Spleen (tissue), 11 donors: ENCODE measurements at regions not wholly inside any gene's neighbourhood (a gene's known extent, or its start where the extent isn't known, plus 50 kb on each side); places are given as distances from the start of the nearest gene placed in this dataset.

Experiments
- DNase-seq: peaks from one replicate; pipeline ENCODE4 v3.0.0-alpha.2; 2020
- H3K27ac ChIP-seq, 8 donors: fragments of 200-600 bp; sonication (generic) in 7 of 8; 1 replicate in 4 of 8; 2 replicates in 4 of 8; pipeline versions ENCODE4 v1.5.0 to v1.8.0; 2016 to 2021; ENCODE audit warnings: inconsistent platforms in 4 of 8, mild to moderate bottlenecking in 4 of 8, moderate library complexity in 1 of 8
- H3K27me3 ChIP-seq, 7 donors: fragments of 200-600 bp; sonication (generic) in 6 of 7; replicated peaks in 1 of 7; 1 replicate in 4 of 7; 2 replicates in 3 of 7; pipeline versions ENCODE4 v1.5.0 to v1.8.0; 2016 to 2021; ENCODE audit warnings: inconsistent platforms in 3 of 7, mild to moderate bottlenecking in 1 of 7
- H3K36me3 ChIP-seq, 6 donors: fragments of 200-600 bp; sonication (generic) in 5 of 6; 1 replicate in 4 of 6; 2 replicates in 2 of 6; pipeline versions ENCODE4 v1.5.0 to v1.8.0; 2016 to 2021; ENCODE audit warnings: inconsistent platforms in 2 of 6
- H3K4me1 ChIP-seq, 6 donors: fragments of 200-600 bp; sonication (generic) in 5 of 6; 1 replicate in 3 of 6; 2 replicates in 3 of 6; pipeline versions ENCODE4 v1.5.0 to v1.8.0; 2016 to 2021; ENCODE audit warnings: inconsistent platforms in 3 of 6
- H3K4me3 ChIP-seq, 8 donors: fragments of 200-600 bp; sonication (generic) in 7 of 8; 1 replicate in 4 of 8; 2 replicates in 4 of 8; pipeline versions ENCODE4 v1.5.0 to v1.8.0; 2016 to 2021; ENCODE audit warnings: inconsistent platforms in 4 of 8, mild to moderate bottlenecking in 4 of 8, moderate library complexity in 2 of 8
- H3K9me3 ChIP-seq, 8 donors: fragments of 200-600 bp; sonication (generic) in 7 of 8; 1 replicate in 4 of 8; 2 replicates in 4 of 8; pipeline versions ENCODE4 v1.5.0 to v1.8.0; 2016 to 2021; ENCODE audit warnings: inconsistent platforms in 4 of 8
- CTCF ChIP-seq, 11 experiments: fragments of 200-600 bp in 7 of 11; fragments of 450-650 bp in 4 of 11; sonication (generic) in 4 of 11; IDR thresholded peaks in 8 of 11; conservative IDR thresholded peaks in 3 of 11; 1 replicate in 7 of 11; 2 replicates in 4 of 11; pipeline versions ENCODE4 v1.4.0 to v1.8.0; 2016 to 2021; ENCODE audit warnings: antibody characterized with exemption in 11 of 11, inconsistent platforms in 4 of 11, mild to moderate bottlenecking in 1 of 11
- POLR2A ChIP-seq, 3 donors: fragments of 450-650 bp; IDR thresholded peaks; one replicate each; pipeline ENCODE4 v1.5.1; 2017; ENCODE audit warnings: antibody characterized with exemption in 3 of 3, mild to moderate bottlenecking in 1 of 3
- POLR2AphosphoS5 ChIP-seq, 3 donors: sonication (generic); formaldehyde crosslinking; IDR thresholded peaks; one replicate each; pipeline ENCODE4 v1.5.1; 2017; ENCODE audit warnings: antibody characterized with exemption in 3 of 3
- WGBS, 5 donors: extraction: QIAGEN DNeasy Blood & Tissue Kit in 3 of 5; methylation state at CpG; one replicate each; pipeline versions ENCODE4 v1.1.5 to v1.1.7; 2013 to 2018; 5-methylcytosine and 5-hydroxymethylcytosine counted together
- intact Hi-C: fragments of 100-400 bp; cut with DNase I; formaldehyde crosslinking; loops from one replicate; pipeline ENCODE4 v1.15.0; 2023; ENCODE audit warnings: low total_unique reads
- donor health status: healthy with polysubstance abuse.
- donor health status: DM: no; HTN: no; CAD: no; lungs with moderate emphysema.
- donor health status: DM: no; HTN: no; CAD: no.
- donor health status: Bipolar disorder and iron deficiency.
- donor health status: healthy.
- donor health status: DM: no; HTN: no; CAD: no.
- donor health status: DM: yes; HTN: yes; CAD: no.

DNA sequence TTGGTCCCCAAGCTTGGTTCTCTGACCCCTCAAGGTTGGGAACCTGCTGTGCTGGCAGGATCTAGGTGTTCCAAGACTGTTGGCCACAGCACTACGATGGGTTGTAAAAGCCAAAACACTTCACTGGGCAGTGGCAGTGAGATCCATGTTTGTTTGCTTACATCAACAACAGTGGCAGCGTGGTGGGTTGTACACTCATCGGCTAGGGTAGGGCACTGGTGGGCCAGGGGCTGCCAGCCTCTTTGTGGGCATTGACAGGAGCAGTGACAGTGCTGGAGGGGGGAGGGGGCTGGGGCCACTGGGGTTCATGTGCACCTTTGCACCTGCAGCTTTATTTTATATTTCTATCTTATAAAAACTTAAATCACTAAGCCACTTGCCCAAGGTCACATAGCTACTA lies 126.7 kb upstream of the ZWINT start:
- H3K4me1 ChIP-seq, result no peaks in the 10 kb centered on the region
- TF ChIP-seq POLR2AphosphoS5 (IDR thresholded peaks at IDR 0.05) (no peak), POLR2A (IDR thresholded peaks at IDR 0.05) (no peak), CTCF (IDR thresholded peaks at IDR 0.05 in 8 of 11, conservative IDR thresholded peaks at IDR 0.05 in 3 of 11) (no peak)
- peak; percentile 23 for DNase-seq
- no peaks in the 10 kb centered on the region for H3K27me3 ChIP-seq
- intact Hi-C loops, result no loop called here
- H3K4me3 ChIP-seq, result no peak overlapping the region
- WGBS, 5 donors, result 77 to 100% (median 86%) methylated on average over 1 to 3 of the region's 3 CpGs
- H3K27ac ChIP-seq, result no peak overlapping the region
- no peaks in the 10 kb centered on the region for H3K9me3 ChIP-seq
- H3K36me3 ChIP-seq, result no peaks in the 10 kb centered on the region

GRCh38 chr10:56481521-56482091 lies 120.5 kb upstream of the ZWINT start:
- Histone ChIP-seq H3K9me3 (peaks cover 0 to 3% (median 0%) of the 10 kb centered on the region in 8 donors), H3K4me3 (no peak overlapping the region), H3K4me1 (no peaks in the 10 kb centered on the region), H3K27me3 (no peaks in the 10 kb centered on the region), H3K27ac (no peak overlapping the region), H3K36me3 (no peaks in the 10 kb centered on the region)
- WGBS, 5 donors, result 57 to 71% (median 64%) methylated on average over 3 of the region's 3 CpGs
- DNase-seq, result no peak
- no peak for TF ChIP-seq POLR2A (IDR thresholded peaks at IDR 0.05)
- TF ChIP-seq CTCF (IDR thresholded peaks at IDR 0.05 in 8 of 11, conservative IDR thresholded peaks at IDR 0.05 in 3 of 11), result no peak
- TF ChIP-seq POLR2AphosphoS5 (IDR thresholded peaks at IDR 0.05), result no peak
- intact Hi-C loops, result no loop called here

GRCh38 chr10:56472978-56473377 lies 111.9 kb upstream of the ZWINT start:
- Histone ChIP-seq H3K36me3 (no peaks in the 10 kb centered on the region), H3K9me3 (peaks cover 0 to 10% (median 0%) of the 10 kb centered on the region in 8 donors), H3K4me1 (no peaks in the 10 kb centered on the region), H3K27ac (no peak overlapping the region), H3K4me3 (no peak overlapping the region), H3K27me3 (no peaks in the 10 kb centered on the region)
- intact Hi-C loops, result no loop called here
- 72 to 85% (median 80%) methylated on average over 2 of the region's 2 CpGs for WGBS, 5 donors
- no peak for DNase-seq
- TF ChIP-seq POLR2A (IDR thresholded peaks at IDR 0.05) (no peak), POLR2AphosphoS5 (IDR thresholded peaks at IDR 0.05) (no peak), CTCF (IDR thresholded peaks at IDR 0.05 in 8 of 11, conservative IDR thresholded peaks at IDR 0.05 in 3 of 11) (no peak)

DNA sequence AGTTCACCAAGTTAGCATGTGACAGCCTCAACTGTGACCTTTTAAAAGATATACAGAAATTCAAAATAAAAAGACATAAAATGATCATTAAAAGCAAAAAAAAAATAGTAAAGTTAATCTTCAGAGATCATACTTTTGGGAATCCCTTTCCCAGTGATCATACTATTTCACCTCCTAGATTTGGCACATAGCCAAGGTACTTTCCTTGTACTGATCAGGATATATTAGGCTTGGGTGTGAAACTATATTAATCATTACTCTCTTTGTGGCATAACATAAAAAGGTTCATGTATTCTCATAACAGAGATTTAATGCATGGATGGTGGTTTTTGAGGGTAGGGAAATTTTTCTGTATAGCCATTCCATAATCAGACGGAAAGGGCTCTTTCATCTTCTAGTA lies 109.6 kb upstream of the ZWINT start:
- 79 to 91% (median 87%) methylated on average over 1 of the region's 1 CpG for WGBS, 5 donors

More for the DNA sequence above, 109.6 kb upstream of the ZWINT start:
- Histone ChIP-seq H3K27ac (no peak overlapping the region), H3K9me3 (peaks cover 0 to 2% (median 0%) of the 10 kb centered on the region in 8 donors), H3K36me3 (no peaks in the 10 kb centered on the region), H3K4me1 (no peaks in the 10 kb centered on the region), H3K27me3 (no peaks in the 10 kb centered on the region), H3K4me3 (no peak overlapping the region)
- TF ChIP-seq POLR2A (IDR thresholded peaks at IDR 0.05) (no peak), POLR2AphosphoS5 (IDR thresholded peaks at IDR 0.05) (no peak), CTCF (IDR thresholded peaks at IDR 0.05 in 8 of 11, conservative IDR thresholded peaks at IDR 0.05 in 3 of 11) (no peak)
- no peak for DNase-seq
- intact Hi-C loops, result no loop called here
